ENCODE measurements at regions not wholly inside any gene's neighbourhood (a gene's known extent, or its start where the extent isn't known, plus 50 kb on each side); places are given as distances from the start of the nearest gene placed in this dataset.

DNA sequence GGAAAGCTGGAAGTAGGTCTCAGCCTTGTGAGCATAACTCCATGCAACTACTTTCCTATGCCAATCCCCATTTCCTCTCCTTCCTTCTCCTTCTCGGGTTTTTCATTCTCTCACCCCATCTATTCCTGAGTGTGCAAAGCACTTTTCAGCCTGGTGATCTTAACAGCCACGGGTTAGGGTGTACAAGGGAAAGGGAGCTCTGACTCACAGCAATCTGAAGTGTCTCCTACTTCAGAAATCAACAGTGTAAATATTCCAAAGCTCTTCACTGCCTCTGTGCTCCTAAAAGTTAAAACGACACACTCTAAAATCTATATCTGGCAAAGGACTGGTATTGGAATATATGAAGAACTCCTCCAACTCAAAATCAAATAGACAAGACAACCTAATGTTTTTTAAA lies 268.0 kb upstream of the IRX3 start:
- Mint-ChIP-seq H3K36me3 (ENCODE audit: low read depth) (no peaks in the 10 kb centered on the region), H3K4me3 (no peak overlapping the region), H3K9me3 (peaks cover 11% of the 10 kb centered on the region), H3K27ac (no peak overlapping the region), H3K27me3 (ENCODE audit: insufficient read depth, low read depth, poor library complexity) (no peaks in the 10 kb centered on the region), H3K4me1 (no peaks in the 10 kb centered on the region; the same call in 2 of the 3 replicates)
- Histone ChIP-seq H3F3A (replicated peaks; ENCODE audit: low read depth) (no peaks in the 10 kb centered on the region), H2AFZ (no peak overlapping the region), H3K27me3 (ENCODE audit: insufficient read depth) (no peaks in the 10 kb centered on the region), H3K79me2 (replicated peaks; ENCODE audit: insufficient read depth) (no peaks in the 10 kb centered on the region), H3K4me1 (ENCODE audit: insufficient read depth) (no peaks in the 10 kb centered on the region), H3K36me3 (ENCODE audit: insufficient read depth) (peaks cover 3% of the 10 kb centered on the region; the same call in 1 of the 2 replicates), H4K20me1 (replicated peaks; ENCODE audit: insufficient read depth) (no peaks in the 10 kb centered on the region), H3K4me3 (no peak overlapping the region), H3K4me2 (no peak overlapping the region), H3K9me2 (ENCODE audit: insufficient read depth) (no peaks in the 10 kb centered on the region), H3K27ac (ENCODE audit: low read depth) (no peak overlapping the region)
- no peak for ATAC-seq
- no peak for TF ChIP-seq ZNF114 (CRISPR knock-in tag; IDR thresholded peaks at IDR 0.05)
- TF ChIP-seq, protein P1, sequence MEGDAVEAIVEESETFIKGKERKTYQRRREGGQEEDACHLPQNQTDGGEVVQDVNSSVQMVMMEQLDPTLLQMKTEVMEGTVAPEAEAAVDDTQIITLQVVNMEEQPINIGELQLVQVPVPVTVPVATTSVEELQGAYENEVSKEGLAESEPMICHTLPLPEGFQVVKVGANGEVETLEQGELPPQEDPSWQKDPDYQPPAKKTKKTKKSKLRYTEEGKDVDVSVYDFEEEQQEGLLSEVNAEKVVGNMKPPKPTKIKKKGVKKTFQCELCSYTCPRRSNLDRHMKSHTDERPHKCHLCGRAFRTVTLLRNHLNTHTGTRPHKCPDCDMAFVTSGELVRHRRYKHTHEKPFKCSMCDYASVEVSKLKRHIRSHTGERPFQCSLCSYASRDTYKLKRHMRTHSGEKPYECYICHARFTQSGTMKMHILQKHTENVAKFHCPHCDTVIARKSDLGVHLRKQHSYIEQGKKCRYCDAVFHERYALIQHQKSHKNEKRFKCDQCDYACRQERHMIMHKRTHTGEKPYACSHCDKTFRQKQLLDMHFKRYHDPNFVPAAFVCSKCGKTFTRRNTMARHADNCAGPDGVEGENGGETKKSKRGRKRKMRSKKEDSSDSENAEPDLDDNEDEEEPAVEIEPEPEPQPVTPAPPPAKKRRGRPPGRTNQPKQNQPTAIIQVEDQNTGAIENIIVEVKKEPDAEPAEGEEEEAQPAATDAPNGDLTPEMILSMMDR (conservative IDR thresholded peaks at IDR 0.05; ENCODE audit: low read depth in 2 of 2): no peak
- TF ChIP-seq ZNF331 (CRISPR knock-in tag; IDR thresholded peaks at IDR 0.05; ENCODE audit: low read depth): no peak
- TF ChIP-seq EZH2 (IDR thresholded peaks at IDR 0.05; ENCODE audit: low read depth, unreplicated experiment): no peak
- TF ChIP-seq, protein P2, sequence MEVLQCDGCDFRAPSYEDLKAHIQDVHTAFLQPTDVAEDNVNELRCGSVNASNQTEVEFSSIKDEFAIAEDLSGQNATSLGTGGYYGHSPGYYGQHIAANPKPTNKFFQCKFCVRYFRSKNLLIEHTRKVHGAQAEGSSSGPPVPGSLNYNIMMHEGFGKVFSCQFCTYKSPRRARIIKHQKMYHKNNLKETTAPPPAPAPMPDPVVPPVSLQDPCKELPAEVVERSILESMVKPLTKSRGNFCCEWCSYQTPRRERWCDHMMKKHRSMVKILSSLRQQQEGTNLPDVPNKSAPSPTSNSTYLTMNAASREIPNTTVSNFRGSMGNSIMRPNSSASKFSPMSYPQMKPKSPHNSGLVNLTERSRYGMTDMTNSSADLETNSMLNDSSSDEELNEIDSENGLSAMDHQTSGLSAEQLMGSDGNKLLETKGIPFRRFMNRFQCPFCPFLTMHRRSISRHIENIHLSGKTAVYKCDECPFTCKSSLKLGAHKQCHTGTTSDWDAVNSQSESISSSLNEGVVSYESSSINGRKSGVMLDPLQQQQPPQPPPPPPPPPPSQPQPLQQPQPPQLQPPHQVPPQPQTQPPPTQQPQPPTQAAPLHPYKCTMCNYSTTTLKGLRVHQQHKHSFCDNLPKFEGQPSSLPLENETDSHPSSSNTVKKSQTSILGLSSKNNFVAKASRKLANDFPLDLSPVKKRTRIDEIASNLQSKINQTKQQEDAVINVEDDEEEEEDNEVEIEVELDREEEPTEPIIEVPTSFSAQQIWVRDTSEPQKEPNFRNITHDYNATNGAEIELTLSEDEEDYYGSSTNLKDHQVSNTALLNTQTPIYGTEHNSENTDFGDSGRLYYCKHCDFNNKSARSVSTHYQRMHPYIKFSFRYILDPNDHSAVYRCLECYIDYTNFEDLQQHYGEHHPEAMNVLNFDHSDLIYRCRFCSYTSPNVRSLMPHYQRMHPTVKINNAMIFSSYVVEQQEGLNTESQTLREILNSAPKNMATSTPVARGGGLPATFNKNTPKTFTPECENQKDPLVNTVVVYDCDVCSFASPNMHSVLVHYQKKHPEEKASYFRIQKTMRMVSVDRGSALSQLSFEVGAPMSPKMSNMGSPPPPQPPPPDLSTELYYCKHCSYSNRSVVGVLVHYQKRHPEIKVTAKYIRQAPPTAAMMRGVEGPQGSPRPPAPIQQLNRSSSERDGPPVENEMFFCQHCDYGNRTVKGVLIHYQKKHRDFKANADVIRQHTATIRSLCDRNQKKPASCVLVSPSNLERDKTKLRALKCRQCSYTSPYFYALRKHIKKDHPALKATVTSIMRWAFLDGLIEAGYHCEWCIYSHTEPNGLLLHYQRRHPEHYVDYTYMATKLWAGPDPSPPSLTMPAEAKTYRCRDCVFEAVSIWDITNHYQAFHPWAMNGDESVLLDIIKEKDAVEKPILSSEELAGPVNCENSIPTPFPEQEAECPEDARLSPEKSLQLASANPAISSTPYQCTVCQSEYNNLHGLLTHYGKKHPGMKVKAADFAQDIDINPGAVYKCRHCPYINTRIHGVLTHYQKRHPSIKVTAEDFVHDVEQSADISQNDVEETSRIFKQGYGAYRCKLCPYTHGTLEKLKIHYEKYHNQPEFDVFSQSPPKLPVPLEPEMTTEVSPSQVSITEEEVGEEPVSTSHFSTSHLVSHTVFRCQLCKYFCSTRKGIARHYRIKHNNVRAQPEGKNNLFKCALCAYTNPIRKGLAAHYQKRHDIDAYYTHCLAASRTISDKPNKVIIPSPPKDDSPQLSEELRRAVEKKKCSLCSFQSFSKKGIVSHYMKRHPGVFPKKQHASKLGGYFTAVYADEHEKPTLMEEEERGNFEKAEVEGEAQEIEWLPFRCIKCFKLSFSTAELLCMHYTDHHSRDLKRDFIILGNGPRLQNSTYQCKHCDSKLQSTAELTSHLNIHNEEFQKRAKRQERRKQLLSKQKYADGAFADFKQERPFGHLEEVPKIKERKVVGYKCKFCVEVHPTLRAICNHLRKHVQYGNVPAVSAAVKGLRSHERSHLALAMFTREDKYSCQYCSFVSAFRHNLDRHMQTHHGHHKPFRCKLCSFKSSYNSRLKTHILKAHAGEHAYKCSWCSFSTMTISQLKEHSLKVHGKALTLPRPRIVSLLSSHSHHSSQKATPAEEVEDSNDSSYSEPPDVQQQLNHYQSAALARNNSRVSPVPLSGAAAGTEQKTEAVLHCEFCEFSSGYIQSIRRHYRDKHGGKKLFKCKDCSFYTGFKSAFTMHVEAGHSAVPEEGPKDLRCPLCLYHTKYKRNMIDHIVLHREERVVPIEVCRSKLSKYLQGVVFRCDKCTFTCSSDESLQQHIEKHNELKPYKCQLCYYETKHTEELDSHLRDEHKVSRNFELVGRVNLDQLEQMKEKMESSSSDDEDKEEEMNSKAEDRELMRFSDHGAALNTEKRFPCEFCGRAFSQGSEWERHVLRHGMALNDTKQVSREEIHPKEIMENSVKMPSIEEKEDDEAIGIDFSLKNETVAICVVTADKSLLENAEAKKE (CRISPR knock-in tag; IDR thresholded peaks at IDR 0.05): no peak
- TF ChIP-seq JUNB (IDR thresholded peaks at IDR 0.05; ENCODE audit: unreplicated experiment): no peak
- no peak for TF ChIP-seq STAT1 (IDR thresholded peaks at IDR 0.05; ENCODE audit: unreplicated experiment)
- no peak for TF ChIP-seq NANOG (IDR thresholded peaks at IDR 0.05; ENCODE audit: borderline replicate concordance)
- TF ChIP-seq, protein P3, sequence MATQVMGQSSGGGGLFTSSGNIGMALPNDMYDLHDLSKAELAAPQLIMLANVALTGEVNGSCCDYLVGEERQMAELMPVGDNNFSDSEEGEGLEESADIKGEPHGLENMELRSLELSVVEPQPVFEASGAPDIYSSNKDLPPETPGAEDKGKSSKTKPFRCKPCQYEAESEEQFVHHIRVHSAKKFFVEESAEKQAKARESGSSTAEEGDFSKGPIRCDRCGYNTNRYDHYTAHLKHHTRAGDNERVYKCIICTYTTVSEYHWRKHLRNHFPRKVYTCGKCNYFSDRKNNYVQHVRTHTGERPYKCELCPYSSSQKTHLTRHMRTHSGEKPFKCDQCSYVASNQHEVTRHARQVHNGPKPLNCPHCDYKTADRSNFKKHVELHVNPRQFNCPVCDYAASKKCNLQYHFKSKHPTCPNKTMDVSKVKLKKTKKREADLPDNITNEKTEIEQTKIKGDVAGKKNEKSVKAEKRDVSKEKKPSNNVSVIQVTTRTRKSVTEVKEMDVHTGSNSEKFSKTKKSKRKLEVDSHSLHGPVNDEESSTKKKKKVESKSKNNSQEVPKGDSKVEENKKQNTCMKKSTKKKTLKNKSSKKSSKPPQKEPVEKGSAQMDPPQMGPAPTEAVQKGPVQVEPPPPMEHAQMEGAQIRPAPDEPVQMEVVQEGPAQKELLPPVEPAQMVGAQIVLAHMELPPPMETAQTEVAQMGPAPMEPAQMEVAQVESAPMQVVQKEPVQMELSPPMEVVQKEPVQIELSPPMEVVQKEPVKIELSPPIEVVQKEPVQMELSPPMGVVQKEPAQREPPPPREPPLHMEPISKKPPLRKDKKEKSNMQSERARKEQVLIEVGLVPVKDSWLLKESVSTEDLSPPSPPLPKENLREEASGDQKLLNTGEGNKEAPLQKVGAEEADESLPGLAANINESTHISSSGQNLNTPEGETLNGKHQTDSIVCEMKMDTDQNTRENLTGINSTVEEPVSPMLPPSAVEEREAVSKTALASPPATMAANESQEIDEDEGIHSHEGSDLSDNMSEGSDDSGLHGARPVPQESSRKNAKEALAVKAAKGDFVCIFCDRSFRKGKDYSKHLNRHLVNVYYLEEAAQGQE (IDR thresholded peaks at IDR 0.05; ENCODE audit: unreplicated experiment): no peak
- no peak for TF ChIP-seq CREB1 (CRISPR knock-in tag; IDR thresholded peaks at IDR 0.05; ENCODE audit: low read depth)
- no peak for TF ChIP-seq POLR2AphosphoS5 (IDR thresholded peaks at IDR 0.05; ENCODE audit: low read depth)
- TF ChIP-seq EZH2phosphoT487 (IDR thresholded peaks at IDR 0.05; ENCODE audit: unreplicated experiment): no peak
- TF ChIP-seq, protein P4, sequence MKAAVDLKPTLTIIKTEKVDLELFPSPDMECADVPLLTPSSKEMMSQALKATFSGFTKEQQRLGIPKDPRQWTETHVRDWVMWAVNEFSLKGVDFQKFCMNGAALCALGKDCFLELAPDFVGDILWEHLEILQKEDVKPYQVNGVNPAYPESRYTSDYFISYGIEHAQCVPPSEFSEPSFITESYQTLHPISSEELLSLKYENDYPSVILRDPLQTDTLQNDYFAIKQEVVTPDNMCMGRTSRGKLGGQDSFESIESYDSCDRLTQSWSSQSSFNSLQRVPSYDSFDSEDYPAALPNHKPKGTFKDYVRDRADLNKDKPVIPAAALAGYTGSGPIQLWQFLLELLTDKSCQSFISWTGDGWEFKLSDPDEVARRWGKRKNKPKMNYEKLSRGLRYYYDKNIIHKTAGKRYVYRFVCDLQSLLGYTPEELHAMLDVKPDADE (IDR thresholded peaks at IDR 0.05): no peak
- DNase-seq (ENCODE audit: low spot score): no peak
